GM23338 (cell line): ENCODE measurements at regions not wholly inside any gene's neighbourhood (a gene's known extent, or its start where the extent isn't known, plus 50 kb on each side); places are given as distances from the start of the nearest gene placed in this dataset.

ENCODE experiments used
- ETS1 ChIP-seq: IDR thresholded peaks from 2 replicates; pipeline ENCODE4 v1.6.1; 2016; ENCODE audit warnings: antibody characterized with exemption
- EZH2 ChIP-seq: fragments of 200-600 bp; sonication (generic); IDR thresholded peaks from one replicate; pipeline ENCODE4 v1.8.0; 2017; ENCODE audit warnings: antibody characterized with exemption, mild to moderate bottlenecking, low read depth; ENCODE audit not compliant: unreplicated experiment
- EZH2phosphoT487 ChIP-seq: fragments of 200-600 bp; sonication (generic); IDR thresholded peaks from one replicate; pipeline ENCODE4 v1.8.1; 2018; ENCODE audit warnings: antibody characterized with exemption; ENCODE audit not compliant: unreplicated experiment
- POLR2AphosphoS5 ChIP-seq: IDR thresholded peaks from 2 replicates; pipeline ENCODE4 v1.6.1; 2016; ENCODE audit warnings: antibody characterized with exemption, low read depth
- REST ChIP-seq: IDR thresholded peaks from one replicate; pipeline ENCODE4 v1.6.1; 2018; ENCODE audit warnings: antibody characterized with exemption; ENCODE audit not compliant: unreplicated experiment
- TF ChIP-seq, protein P1 (sequence below), 2 experiments: fragments of 200-600 bp in 1 of 2; sonication (generic) in 1 of 2; conservative IDR thresholded peaks; 2 replicates each; pipeline versions ENCODE4 v1.5.1 to v1.6.1; 2016 to 2017; ENCODE audit warnings: antibody characterized with exemption in 2 of 2, low read depth in 2 of 2, mild to moderate bottlenecking in 2 of 2, moderate library complexity in 1 of 2
- TF ChIP-seq, protein P2 (sequence below): fragments of 250-450 bp; sonication (Bioruptor Pico); IDR thresholded peaks from 2 replicates; pipeline ENCODE4 v1.5.0; 2020; ENCODE audit warnings: mild to moderate bottlenecking, moderate library complexity

DNA sequence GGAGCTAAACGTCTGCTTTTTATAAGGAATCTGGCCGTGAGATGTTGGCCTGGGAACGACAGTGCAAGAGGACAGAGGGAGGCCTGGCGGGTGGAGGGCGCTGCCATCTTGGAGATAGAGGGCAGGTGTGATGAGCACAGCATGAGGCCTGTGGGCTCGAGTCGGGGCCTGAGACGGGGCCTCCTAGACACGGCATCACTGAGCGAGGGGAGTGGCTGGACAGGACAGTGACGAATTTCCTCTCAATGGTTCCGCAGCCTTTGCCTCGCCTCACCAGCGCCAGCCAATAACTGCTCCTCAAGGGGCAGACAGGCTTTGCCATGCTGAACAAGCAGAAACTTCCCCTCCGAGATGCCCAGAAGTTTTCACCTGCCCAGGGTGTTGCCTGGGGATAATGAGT is 376.7 kb downstream of the THBS2 start:
- TF ChIP-seq, protein P1, sequence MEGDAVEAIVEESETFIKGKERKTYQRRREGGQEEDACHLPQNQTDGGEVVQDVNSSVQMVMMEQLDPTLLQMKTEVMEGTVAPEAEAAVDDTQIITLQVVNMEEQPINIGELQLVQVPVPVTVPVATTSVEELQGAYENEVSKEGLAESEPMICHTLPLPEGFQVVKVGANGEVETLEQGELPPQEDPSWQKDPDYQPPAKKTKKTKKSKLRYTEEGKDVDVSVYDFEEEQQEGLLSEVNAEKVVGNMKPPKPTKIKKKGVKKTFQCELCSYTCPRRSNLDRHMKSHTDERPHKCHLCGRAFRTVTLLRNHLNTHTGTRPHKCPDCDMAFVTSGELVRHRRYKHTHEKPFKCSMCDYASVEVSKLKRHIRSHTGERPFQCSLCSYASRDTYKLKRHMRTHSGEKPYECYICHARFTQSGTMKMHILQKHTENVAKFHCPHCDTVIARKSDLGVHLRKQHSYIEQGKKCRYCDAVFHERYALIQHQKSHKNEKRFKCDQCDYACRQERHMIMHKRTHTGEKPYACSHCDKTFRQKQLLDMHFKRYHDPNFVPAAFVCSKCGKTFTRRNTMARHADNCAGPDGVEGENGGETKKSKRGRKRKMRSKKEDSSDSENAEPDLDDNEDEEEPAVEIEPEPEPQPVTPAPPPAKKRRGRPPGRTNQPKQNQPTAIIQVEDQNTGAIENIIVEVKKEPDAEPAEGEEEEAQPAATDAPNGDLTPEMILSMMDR (conservative IDR thresholded peaks at IDR 0.05; ENCODE audit: low read depth in 2 of 2), result no peak
- TF ChIP-seq, protein P2, sequence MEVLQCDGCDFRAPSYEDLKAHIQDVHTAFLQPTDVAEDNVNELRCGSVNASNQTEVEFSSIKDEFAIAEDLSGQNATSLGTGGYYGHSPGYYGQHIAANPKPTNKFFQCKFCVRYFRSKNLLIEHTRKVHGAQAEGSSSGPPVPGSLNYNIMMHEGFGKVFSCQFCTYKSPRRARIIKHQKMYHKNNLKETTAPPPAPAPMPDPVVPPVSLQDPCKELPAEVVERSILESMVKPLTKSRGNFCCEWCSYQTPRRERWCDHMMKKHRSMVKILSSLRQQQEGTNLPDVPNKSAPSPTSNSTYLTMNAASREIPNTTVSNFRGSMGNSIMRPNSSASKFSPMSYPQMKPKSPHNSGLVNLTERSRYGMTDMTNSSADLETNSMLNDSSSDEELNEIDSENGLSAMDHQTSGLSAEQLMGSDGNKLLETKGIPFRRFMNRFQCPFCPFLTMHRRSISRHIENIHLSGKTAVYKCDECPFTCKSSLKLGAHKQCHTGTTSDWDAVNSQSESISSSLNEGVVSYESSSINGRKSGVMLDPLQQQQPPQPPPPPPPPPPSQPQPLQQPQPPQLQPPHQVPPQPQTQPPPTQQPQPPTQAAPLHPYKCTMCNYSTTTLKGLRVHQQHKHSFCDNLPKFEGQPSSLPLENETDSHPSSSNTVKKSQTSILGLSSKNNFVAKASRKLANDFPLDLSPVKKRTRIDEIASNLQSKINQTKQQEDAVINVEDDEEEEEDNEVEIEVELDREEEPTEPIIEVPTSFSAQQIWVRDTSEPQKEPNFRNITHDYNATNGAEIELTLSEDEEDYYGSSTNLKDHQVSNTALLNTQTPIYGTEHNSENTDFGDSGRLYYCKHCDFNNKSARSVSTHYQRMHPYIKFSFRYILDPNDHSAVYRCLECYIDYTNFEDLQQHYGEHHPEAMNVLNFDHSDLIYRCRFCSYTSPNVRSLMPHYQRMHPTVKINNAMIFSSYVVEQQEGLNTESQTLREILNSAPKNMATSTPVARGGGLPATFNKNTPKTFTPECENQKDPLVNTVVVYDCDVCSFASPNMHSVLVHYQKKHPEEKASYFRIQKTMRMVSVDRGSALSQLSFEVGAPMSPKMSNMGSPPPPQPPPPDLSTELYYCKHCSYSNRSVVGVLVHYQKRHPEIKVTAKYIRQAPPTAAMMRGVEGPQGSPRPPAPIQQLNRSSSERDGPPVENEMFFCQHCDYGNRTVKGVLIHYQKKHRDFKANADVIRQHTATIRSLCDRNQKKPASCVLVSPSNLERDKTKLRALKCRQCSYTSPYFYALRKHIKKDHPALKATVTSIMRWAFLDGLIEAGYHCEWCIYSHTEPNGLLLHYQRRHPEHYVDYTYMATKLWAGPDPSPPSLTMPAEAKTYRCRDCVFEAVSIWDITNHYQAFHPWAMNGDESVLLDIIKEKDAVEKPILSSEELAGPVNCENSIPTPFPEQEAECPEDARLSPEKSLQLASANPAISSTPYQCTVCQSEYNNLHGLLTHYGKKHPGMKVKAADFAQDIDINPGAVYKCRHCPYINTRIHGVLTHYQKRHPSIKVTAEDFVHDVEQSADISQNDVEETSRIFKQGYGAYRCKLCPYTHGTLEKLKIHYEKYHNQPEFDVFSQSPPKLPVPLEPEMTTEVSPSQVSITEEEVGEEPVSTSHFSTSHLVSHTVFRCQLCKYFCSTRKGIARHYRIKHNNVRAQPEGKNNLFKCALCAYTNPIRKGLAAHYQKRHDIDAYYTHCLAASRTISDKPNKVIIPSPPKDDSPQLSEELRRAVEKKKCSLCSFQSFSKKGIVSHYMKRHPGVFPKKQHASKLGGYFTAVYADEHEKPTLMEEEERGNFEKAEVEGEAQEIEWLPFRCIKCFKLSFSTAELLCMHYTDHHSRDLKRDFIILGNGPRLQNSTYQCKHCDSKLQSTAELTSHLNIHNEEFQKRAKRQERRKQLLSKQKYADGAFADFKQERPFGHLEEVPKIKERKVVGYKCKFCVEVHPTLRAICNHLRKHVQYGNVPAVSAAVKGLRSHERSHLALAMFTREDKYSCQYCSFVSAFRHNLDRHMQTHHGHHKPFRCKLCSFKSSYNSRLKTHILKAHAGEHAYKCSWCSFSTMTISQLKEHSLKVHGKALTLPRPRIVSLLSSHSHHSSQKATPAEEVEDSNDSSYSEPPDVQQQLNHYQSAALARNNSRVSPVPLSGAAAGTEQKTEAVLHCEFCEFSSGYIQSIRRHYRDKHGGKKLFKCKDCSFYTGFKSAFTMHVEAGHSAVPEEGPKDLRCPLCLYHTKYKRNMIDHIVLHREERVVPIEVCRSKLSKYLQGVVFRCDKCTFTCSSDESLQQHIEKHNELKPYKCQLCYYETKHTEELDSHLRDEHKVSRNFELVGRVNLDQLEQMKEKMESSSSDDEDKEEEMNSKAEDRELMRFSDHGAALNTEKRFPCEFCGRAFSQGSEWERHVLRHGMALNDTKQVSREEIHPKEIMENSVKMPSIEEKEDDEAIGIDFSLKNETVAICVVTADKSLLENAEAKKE, result no peak
- TF ChIP-seq EZH2 (no peak), EZH2phosphoT487 (no peak), POLR2AphosphoS5 (no peak), REST (no peak), ETS1 (no peak)
